ENCODE measurements at regions not wholly inside any gene's neighbourhood (a gene's known extent, or its start where the extent isn't known, plus 50 kb on each side); places are given as distances from the start of the nearest gene placed in this dataset.

DNA sequence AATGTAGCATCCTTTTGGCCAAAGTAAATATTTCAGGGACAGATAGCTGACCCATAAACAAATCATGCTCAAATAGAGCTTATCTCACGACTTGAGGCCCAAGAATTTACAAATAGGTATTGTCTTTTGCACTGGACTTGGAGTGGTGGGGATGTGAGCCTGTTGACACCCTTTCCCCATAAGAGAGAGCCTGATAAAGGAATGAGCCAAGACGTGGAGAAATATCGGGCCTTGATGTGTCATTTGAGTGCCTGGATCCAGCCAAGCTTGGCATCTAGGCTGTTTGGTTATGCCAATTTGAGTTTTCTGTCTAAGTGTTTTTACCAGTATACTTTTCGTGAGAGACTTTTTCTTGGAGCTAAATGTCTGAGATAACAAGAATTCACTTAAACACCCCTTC, 112.9 kb upstream of the RGMA start:
- TF ChIP-seq, protein P1, sequence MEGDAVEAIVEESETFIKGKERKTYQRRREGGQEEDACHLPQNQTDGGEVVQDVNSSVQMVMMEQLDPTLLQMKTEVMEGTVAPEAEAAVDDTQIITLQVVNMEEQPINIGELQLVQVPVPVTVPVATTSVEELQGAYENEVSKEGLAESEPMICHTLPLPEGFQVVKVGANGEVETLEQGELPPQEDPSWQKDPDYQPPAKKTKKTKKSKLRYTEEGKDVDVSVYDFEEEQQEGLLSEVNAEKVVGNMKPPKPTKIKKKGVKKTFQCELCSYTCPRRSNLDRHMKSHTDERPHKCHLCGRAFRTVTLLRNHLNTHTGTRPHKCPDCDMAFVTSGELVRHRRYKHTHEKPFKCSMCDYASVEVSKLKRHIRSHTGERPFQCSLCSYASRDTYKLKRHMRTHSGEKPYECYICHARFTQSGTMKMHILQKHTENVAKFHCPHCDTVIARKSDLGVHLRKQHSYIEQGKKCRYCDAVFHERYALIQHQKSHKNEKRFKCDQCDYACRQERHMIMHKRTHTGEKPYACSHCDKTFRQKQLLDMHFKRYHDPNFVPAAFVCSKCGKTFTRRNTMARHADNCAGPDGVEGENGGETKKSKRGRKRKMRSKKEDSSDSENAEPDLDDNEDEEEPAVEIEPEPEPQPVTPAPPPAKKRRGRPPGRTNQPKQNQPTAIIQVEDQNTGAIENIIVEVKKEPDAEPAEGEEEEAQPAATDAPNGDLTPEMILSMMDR (IDR thresholded peaks at IDR 0.05), result no peak
- no peak for TF ChIP-seq FOXJ3 (CRISPR knock-in tag; IDR thresholded peaks at IDR 0.05)
- TF ChIP-seq RAD21 (IDR thresholded peaks at IDR 0.05; ENCODE audit: low read length), result no peak
- TF ChIP-seq TEAD4 (IDR thresholded peaks at IDR 0.05; ENCODE audit: borderline replicate concordance, insufficient read depth), result no peak
- TF ChIP-seq SIN3A (IDR thresholded peaks at IDR 0.05; ENCODE audit: borderline replicate concordance, low read depth, low read length), result no peak
- no peak for TF ChIP-seq CHD2 (IDR thresholded peaks at IDR 0.05; ENCODE audit: low read length, partially characterized antibody)
- no peak for TF ChIP-seq TAF1 (IDR thresholded peaks at IDR 0.05; ENCODE audit: borderline replicate concordance, low read depth, low read length)
- TF ChIP-seq JUND (IDR thresholded peaks at IDR 0.05), result no peak
- TF ChIP-seq RFX5 (IDR thresholded peaks at IDR 0.05; ENCODE audit: low read length), result no peak
- TF ChIP-seq NRF1 (IDR thresholded peaks at IDR 0.05; ENCODE audit: low read depth, low read length), result no peak
- no peak for TF ChIP-seq GATA2 (CRISPR knock-in tag; IDR thresholded peaks at IDR 0.05)
- TF ChIP-seq MEF2A (IDR thresholded peaks at IDR 0.05; ENCODE audit: borderline replicate concordance, low read depth), result no peak

Data from SK-N-SH (cell line).